HEK293 (cell line): ENCODE measurements at regions not wholly inside any gene's neighbourhood (a gene's known extent, or its start where the extent isn't known, plus 50 kb on each side); places are given as distances from the start of the nearest gene placed in this dataset.

ENCODE experiments used
- CTCF ChIA-PET: fragments of 350-600 bp; formaldehyde crosslinking; extraction: SDS; loops from one replicate; lab custom pipeline; 2021; ENCODE audit warnings: antibody characterized with exemption; lab: Yijun Ruan, JAX
- POLR2A ChIA-PET: fragments of 300-600 bp; formaldehyde crosslinking; extraction: SDS; loops from one replicate; lab custom pipeline; 2020; ENCODE audit warnings: antibody characterized with exemption, inconsistent platforms; lab: Yijun Ruan, JAX
- H3K27ac ChIP-seq: fragments of 200-500 bp; sonication (Bioruptor generic); 2 replicates; pipeline ENCODE4 v1.5.1; 2014; ENCODE audit warnings: low read depth, low read length, control low read depth, inconsistent platforms; ENCODE audit errors: extremely low read depth
- H3K36me3 ChIP-seq, 2 experiments: fragments of 200-500 bp in 1 of 2; sonication (Bioruptor generic) in 1 of 2; 1 replicate in 1 of 2; 2 replicates in 1 of 2; pipeline ENCODE4 v1.5.1; 2014 to 2017; ENCODE audit warnings: inconsistent platforms in 2 of 2, low read length in 2 of 2; ENCODE audit not compliant: control insufficient read depth in 2 of 2, insufficient read depth in 1 of 2
- H3K4me1 ChIP-seq: fragments of 200-500 bp; sonication (Bioruptor generic); 2 replicates; pipeline ENCODE4 v1.5.1; 2014; ENCODE audit warnings: mild to moderate bottlenecking, low read length, inconsistent platforms; ENCODE audit not compliant: control insufficient read depth, insufficient read depth
- H3K4me3 ChIP-seq: 2 replicates; pipeline ENCODE4 v1.5.1; 2011; ENCODE audit warnings: low read depth, mild to moderate bottlenecking, control low read depth, low read length, moderate library complexity
- H3K9me3 ChIP-seq: fragments of 200-500 bp; sonication (Bioruptor generic); 2 replicates; pipeline ENCODE4 v1.5.1; 2014; ENCODE audit warnings: low read depth, low read length, inconsistent platforms; ENCODE audit not compliant: control insufficient read depth, insufficient read depth
- SCRT2 ChIP-seq: fragments of 450-650 bp; formaldehyde crosslinking; IDR thresholded peaks from 2 replicates; pipeline ENCODE4 v1.5.1; 2016; ENCODE audit warnings: missing biosample characterization, missing genetic modification characterization
- ZNF132 ChIP-seq: fragments of 450-650 bp; formaldehyde crosslinking; IDR thresholded peaks from 2 replicates; pipeline ENCODE4 v1.5.1; 2017; ENCODE audit warnings: missing biosample characterization, missing genetic modification characterization, borderline replicate concordance
- ZNF16 ChIP-seq: fragments of 450-650 bp; formaldehyde crosslinking; IDR thresholded peaks from 2 replicates; pipeline ENCODE4 v1.5.1; 2016; ENCODE audit warnings: low read depth, missing biosample characterization, missing genetic modification characterization
- ZNF394 ChIP-seq: fragments of 450-650 bp; formaldehyde crosslinking; IDR thresholded peaks from 2 replicates; pipeline ENCODE4 v1.5.1; 2016; ENCODE audit warnings: missing biosample characterization, missing genetic modification characterization, mild to moderate bottlenecking, moderate library complexity, borderline replicate concordance
- ZNF623 ChIP-seq: fragments of 450-650 bp; formaldehyde crosslinking; IDR thresholded peaks from 2 replicates; pipeline ENCODE4 v1.5.1; 2016; ENCODE audit warnings: missing biosample characterization, missing genetic modification characterization
- ZNF768 ChIP-seq: fragments of 450-650 bp; formaldehyde crosslinking; IDR thresholded peaks from 2 replicates; pipeline ENCODE4 v1.5.1; 2018; ENCODE audit warnings: missing biosample characterization, mild to moderate bottlenecking, missing genetic modification characterization
- ZNF843 ChIP-seq: fragments of 450-650 bp; formaldehyde crosslinking; IDR thresholded peaks from 2 replicates; pipeline ENCODE4 v1.5.1; 2016; ENCODE audit warnings: missing biosample characterization, missing genetic modification characterization
- TF ChIP-seq, protein P1 (sequence below): fragments of 450-650 bp; formaldehyde crosslinking; IDR thresholded peaks from 2 replicates; pipeline ENCODE4 v1.5.1; 2017; ENCODE audit warnings: missing biosample characterization, missing genetic modification characterization
- TF ChIP-seq, protein P2 (sequence below): fragments of 450-650 bp; formaldehyde crosslinking; IDR thresholded peaks from 2 replicates; pipeline ENCODE4 v1.5.1; 2016; ENCODE audit warnings: missing biosample characterization, missing genetic modification characterization
- TF ChIP-seq, protein P3 (sequence below): fragments of 450-650 bp; formaldehyde crosslinking; IDR thresholded peaks from 2 replicates; pipeline ENCODE4 v1.5.1; 2016; ENCODE audit warnings: missing biosample characterization, missing genetic modification characterization
- TF ChIP-seq, protein P4 (sequence below): fragments of 450-650 bp; IDR thresholded peaks from 2 replicates; pipeline ENCODE4 v1.5.1; 2018; ENCODE audit warnings: missing biosample characterization, mild to moderate bottlenecking, missing genetic modification characterization
- TF ChIP-seq, protein P5 (sequence below): IDR thresholded peaks from 2 replicates; pipeline ENCODE4 v1.6.1; 2011; ENCODE audit warnings: mild to moderate bottlenecking, low read depth, low read length, borderline replicate concordance

DNA sequence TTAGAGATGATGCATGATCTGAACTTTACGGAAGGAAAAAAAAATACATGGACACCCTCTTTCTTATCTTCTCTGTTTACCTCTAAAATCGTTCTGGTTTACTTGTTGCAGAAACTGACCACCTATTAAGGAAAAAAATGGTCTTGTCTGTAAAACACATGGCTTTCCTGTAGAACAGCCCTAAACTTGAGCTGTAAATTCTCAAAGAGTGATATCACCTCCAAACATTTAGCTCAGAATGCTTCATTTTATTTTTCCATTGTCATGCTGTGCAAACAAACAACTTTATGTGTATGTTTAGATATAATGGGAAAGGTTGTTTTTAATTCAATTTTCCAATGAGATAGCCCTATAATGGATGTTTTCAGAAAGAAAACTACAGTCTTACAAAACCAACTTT is 237.4 kb upstream of the NR2F2 start:
- peak; percentile 30; the same call in 1 of the 2 replicates for TF ChIP-seq ZNF843
- TF ChIP-seq, protein P1, sequence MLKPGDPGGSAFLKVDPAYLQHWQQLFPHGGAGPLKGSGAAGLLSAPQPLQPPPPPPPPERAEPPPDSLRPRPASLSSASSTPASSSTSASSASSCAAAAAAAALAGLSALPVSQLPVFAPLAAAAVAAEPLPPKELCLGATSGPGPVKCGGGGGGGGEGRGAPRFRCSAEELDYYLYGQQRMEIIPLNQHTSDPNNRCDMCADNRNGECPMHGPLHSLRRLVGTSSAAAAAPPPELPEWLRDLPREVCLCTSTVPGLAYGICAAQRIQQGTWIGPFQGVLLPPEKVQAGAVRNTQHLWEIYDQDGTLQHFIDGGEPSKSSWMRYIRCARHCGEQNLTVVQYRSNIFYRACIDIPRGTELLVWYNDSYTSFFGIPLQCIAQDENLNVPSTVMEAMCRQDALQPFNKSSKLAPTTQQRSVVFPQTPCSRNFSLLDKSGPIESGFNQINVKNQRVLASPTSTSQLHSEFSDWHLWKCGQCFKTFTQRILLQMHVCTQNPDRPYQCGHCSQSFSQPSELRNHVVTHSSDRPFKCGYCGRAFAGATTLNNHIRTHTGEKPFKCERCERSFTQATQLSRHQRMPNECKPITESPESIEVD, result peak; percentile 73
- TF ChIP-seq SCRT2 (tag by site-specific recombination), result 0 out of 2 replicates have a peak, but pooled peaks have one; percentile 18
- no peak for TF ChIP-seq ZNF394
- TF ChIP-seq, protein P2, sequence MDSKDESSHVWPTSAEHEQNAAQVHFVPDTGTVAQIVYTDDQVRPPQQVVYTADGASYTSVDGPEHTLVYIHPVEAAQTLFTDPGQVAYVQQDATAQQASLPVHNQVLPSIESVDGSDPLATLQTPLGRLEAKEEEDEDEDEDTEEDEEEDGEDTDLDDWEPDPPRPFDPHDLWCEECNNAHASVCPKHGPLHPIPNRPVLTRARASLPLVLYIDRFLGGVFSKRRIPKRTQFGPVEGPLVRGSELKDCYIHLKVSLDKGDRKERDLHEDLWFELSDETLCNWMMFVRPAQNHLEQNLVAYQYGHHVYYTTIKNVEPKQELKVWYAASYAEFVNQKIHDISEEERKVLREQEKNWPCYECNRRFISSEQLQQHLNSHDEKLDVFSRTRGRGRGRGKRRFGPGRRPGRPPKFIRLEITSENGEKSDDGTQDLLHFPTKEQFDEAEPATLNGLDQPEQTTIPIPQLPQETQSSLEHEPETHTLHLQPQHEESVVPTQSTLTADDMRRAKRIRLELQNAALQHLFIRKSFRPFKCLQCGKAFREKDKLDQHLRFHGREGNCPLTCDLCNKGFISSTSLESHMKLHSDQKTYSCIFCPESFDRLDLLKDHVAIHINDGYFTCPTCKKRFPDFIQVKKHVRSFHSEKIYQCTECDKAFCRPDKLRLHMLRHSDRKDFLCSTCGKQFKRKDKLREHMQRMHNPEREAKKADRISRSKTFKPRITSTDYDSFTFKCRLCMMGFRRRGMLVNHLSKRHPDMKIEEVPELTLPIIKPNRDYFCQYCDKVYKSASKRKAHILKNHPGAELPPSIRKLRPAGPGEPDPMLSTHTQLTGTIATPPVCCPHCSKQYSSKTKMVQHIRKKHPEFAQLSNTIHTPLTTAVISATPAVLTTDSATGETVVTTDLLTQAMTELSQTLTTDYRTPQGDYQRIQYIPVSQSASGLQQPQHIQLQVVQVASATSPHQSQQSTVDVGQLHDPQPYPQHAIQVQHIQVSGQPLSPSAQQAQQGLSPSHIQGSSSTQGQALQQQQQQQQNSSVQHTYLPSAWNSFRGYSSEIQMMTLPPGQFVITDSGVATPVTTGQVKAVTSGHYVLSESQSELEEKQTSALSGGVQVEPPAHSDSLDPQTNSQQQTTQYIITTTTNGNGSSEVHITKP (tag by site-specific recombination), result peak; percentile 67
- CTCF ChIA-PET, result interaction anchor here (0.7 kb wide), 2 partner anchors 94 to 143 kb away, joined by 3 read pairs; no protein-coding TSS in a partner anchor
- Histone ChIP-seq H3K4me1 (peaks cover 17% of the 10 kb centered on the region), H3K4me3 (no peak overlapping the region), H3K9me3 (no peaks in the 10 kb centered on the region), H3K36me3 (no peaks in the 10 kb centered on the region), H3K27ac (no peak overlapping the region)
- POLR2A ChIA-PET, result no interaction called here

DNA sequence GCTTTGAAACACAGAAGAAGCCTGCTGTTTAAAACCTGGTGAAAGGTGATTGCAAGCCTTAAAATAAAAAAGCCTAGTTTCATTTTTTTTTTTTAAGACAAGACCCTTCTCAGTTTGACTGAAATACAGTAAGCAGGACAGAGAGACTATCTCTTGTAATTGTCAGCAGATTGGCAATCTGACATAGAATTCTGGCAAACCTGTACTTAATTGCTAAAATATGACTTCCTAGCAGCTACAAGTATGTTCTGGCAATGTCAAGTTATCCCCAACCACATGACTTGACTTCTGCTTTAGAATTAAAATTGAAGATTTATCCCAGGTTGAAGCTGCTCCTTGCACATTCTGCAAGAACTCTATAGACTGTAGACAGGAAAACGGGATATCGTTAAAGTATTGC is 232.8 kb upstream of the NR2F2 start:
- CTCF ChIA-PET, result no interaction called here
- Histone ChIP-seq H3K27ac (no peak overlapping the region), H3K36me3 (no peaks in the 10 kb centered on the region), H3K9me3 (no peaks in the 10 kb centered on the region), H3K4me3 (no peak overlapping the region), H3K4me1 (peaks cover 16% of the 10 kb centered on the region)
- TF ChIP-seq ZNF768 (tag by site-specific recombination) (no peak), ZNF16 (no peak), ZNF623 (tag by site-specific recombination) (no peak), ZNF132 (tag by site-specific recombination) (no peak)
- TF ChIP-seq, protein P3, sequence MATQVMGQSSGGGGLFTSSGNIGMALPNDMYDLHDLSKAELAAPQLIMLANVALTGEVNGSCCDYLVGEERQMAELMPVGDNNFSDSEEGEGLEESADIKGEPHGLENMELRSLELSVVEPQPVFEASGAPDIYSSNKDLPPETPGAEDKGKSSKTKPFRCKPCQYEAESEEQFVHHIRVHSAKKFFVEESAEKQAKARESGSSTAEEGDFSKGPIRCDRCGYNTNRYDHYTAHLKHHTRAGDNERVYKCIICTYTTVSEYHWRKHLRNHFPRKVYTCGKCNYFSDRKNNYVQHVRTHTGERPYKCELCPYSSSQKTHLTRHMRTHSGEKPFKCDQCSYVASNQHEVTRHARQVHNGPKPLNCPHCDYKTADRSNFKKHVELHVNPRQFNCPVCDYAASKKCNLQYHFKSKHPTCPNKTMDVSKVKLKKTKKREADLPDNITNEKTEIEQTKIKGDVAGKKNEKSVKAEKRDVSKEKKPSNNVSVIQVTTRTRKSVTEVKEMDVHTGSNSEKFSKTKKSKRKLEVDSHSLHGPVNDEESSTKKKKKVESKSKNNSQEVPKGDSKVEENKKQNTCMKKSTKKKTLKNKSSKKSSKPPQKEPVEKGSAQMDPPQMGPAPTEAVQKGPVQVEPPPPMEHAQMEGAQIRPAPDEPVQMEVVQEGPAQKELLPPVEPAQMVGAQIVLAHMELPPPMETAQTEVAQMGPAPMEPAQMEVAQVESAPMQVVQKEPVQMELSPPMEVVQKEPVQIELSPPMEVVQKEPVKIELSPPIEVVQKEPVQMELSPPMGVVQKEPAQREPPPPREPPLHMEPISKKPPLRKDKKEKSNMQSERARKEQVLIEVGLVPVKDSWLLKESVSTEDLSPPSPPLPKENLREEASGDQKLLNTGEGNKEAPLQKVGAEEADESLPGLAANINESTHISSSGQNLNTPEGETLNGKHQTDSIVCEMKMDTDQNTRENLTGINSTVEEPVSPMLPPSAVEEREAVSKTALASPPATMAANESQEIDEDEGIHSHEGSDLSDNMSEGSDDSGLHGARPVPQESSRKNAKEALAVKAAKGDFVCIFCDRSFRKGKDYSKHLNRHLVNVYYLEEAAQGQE, result no peak
- TF ChIP-seq, protein P1, result no peak
- TF ChIP-seq, protein P4, sequence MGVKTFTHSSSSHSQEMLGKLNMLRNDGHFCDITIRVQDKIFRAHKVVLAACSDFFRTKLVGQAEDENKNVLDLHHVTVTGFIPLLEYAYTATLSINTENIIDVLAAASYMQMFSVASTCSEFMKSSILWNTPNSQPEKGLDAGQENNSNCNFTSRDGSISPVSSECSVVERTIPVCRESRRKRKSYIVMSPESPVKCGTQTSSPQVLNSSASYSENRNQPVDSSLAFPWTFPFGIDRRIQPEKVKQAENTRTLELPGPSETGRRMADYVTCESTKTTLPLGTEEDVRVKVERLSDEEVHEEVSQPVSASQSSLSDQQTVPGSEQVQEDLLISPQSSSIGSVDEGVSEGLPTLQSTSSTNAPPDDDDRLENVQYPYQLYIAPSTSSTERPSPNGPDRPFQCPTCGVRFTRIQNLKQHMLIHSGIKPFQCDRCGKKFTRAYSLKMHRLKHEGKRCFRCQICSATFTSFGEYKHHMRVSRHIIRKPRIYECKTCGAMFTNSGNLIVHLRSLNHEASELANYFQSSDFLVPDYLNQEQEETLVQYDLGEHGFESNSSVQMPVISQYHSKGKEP, result no peak
- TF ChIP-seq, protein P5, sequence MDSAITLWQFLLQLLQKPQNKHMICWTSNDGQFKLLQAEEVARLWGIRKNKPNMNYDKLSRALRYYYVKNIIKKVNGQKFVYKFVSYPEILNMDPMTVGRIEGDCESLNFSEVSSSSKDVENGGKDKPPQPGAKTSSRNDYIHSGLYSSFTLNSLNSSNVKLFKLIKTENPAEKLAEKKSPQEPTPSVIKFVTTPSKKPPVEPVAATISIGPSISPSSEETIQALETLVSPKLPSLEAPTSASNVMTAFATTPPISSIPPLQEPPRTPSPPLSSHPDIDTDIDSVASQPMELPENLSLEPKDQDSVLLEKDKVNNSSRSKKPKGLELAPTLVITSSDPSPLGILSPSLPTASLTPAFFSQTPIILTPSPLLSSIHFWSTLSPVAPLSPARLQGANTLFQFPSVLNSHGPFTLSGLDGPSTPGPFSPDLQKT, result no peak
- POLR2A ChIA-PET, result no interaction called here
